Right renal cortex interstitium (tissue), 3 donors: ENCODE measurements at regions not wholly inside any gene's neighbourhood (a gene's known extent, or its start where the extent isn't known, plus 50 kb on each side); places are given as distances from the start of the nearest gene placed in this dataset.
"Not testable (repeated sequence)": the region's sequence is repeated elsewhere in the genome, so short reads cannot be mapped to it uniquely, and the experiment has no call there.

Experiments used
- DNase-seq, 3 donors: peaks; one replicate each; pipeline ENCODE4 v3.0.0-alpha.2; 2013; ENCODE audit warnings: low read depth in 3 of 3, low spot score in 2 of 3

GRCh38 chr7:153748885-153749284 lies 303.3 kb upstream of the DPP6 start:
- DNase-seq, result not testable (repeated sequence)

- not testable (repeated sequence) for DNase-seq
Observed at GRCh38 chr7:153765869-153766268, 286.3 kb upstream of the DPP6 start.

GRCh38 chr7:153766926-153767325 lies 285.3 kb upstream of the DPP6 start:
- not testable (repeated sequence) for DNase-seq

GRCh38 chr7:153772966-153773365 lies 279.2 kb upstream of the DPP6 start:
- DNase-seq, result no peak

- DNase-seq, result not testable (repeated sequence)
Observed at GRCh38 chr7:153776940-153777339, 275.3 kb upstream of the DPP6 start.

GRCh38 chr7:153797363-153797762 lies 254.8 kb upstream of the DPP6 start:
- DNase-seq, result not testable (repeated sequence)

- no peak for DNase-seq
Observed at GRCh38 chr7:153808117-153808516, 244.1 kb upstream of the DPP6 start.

GRCh38 chr7:153829525-153829924 lies 222.7 kb upstream of the DPP6 start:
- no peak for DNase-seq

- no peak for DNase-seq
Observed at GRCh38 chr7:153832160-153832559, 220.0 kb upstream of the DPP6 start.

- DNase-seq, result peak in 1 of 3 donors; percentile 23
Observed at GRCh38 chr7:153835103-153835502, 217.1 kb upstream of the DPP6 start.

- DNase-seq, result no peak
Observed at GRCh38 chr7:153835712-153836265, 216.4 kb upstream of the DPP6 start.

GRCh38 chr7:153838591-153838990 lies 213.6 kb upstream of the DPP6 start:
- no peak for DNase-seq

GRCh38 chr7:153840861-153841260 lies 211.3 kb upstream of the DPP6 start:
- no peak for DNase-seq

GRCh38 chr7:153847828-153848227 lies 204.4 kb upstream of the DPP6 start:
- no peak for DNase-seq

GRCh38 chr7:153852261-153852660 lies 199.9 kb upstream of the DPP6 start:
- no peak for DNase-seq

GRCh38 chr7:153858355-153858754 lies 193.8 kb upstream of the DPP6 start:
- no peak for DNase-seq

GRCh38 chr7:153859239-153859638 lies 193.0 kb upstream of the DPP6 start:
- DNase-seq, result no peak

GRCh38 chr7:153886506-153887441 lies 165.4 kb upstream of the DPP6 start:
- DNase-seq, result peak in 1 of 3 donors; percentile 54

GRCh38 chr7:153887749-153888569 lies 164.2 kb upstream of the DPP6 start:
- DNase-seq, result no peak

GRCh38 chr7:153891990-153892389 lies 160.2 kb upstream of the DPP6 start:
- no peak for DNase-seq

GRCh38 chr7:153902862-153903261 lies 149.3 kb upstream of the DPP6 start:
- DNase-seq, result no peak
